HCT116 (cell line): ENCODE measurements at regions not wholly inside any gene's neighbourhood (a gene's known extent, or its start where the extent isn't known, plus 50 kb on each side); places are given as distances from the start of the nearest gene placed in this dataset.

Experiments
- POLR2A ChIP-seq: IDR thresholded peaks from 2 replicates; pipeline ENCODE4 v1.7.0; 2011; ENCODE audit warnings: borderline replicate concordance; ENCODE audit not compliant: insufficient read depth, insufficient read length; ENCODE audit errors: extremely low read depth
- YY1 ChIP-seq: IDR thresholded peaks from 2 replicates; pipeline ENCODE4 v1.6.1; 2011; ENCODE audit warnings: low read length, low read depth, moderate library complexity, mild to moderate bottlenecking; ENCODE audit not compliant: insufficient replicate concordance; ENCODE audit errors: extremely low read depth

DNA sequence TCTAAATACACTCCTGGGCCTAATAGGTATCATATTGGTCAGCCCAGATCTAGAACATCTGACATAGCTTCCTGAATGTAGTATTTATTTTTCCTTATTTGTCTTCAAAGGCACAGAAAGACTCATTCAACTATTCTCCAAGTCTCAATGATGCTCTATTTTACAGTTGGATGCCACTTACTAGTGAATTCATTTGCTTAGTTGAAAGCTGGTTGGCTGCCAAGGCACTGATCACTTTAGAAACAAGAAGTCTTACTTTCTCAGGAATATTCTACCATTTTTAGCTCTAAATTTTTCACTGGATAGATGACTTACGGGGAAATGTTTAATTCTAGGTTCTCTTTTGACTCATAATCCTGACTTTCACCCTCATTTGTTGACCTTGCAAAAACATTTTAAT, 863.4 kb downstream of the SORCS1 start:
- no peak for TF ChIP-seq POLR2A
- TF ChIP-seq YY1 = no peak
